ENCODE measurements at regions not wholly inside any gene's neighbourhood (a gene's known extent, or its start where the extent isn't known, plus 50 kb on each side); places are given as distances from the start of the nearest gene placed in this dataset.

GRCh38 chr1:96991261-96991660 is 269.7 kb downstream of the PTBP2 start:
- Mint-ChIP-seq H3K27ac (no peak overlapping the region), H3K4me3 (no peak overlapping the region), H3K27me3 (peaks cover 10% of the 10 kb centered on the region), H3K9me3 (no peaks in the 10 kb centered on the region), H3K36me3 (ENCODE audit: low read depth) (no peaks in the 10 kb centered on the region), H3K4me1 (ENCODE audit: low read depth) (no peaks in the 10 kb centered on the region)
- CTCF ChIA-PET: no interaction called here
- no peak for ATAC-seq
- intact Hi-C loops (cut with micrococcal nuclease): no loop called here
- TF ChIP-seq CTCF (IDR thresholded peaks at IDR 0.05): no peak
- DNase-seq: no peak
- POLR2A ChIA-PET: no interaction called here

- DNase-seq (no peak), ATAC-seq (no peak)
- Mint-ChIP-seq H3K9me3 (no peaks in the 10 kb centered on the region), H3K4me3 (no peak overlapping the region), H3K27me3 (peaks cover 12% of the 10 kb centered on the region), H3K36me3 (ENCODE audit: low read depth) (no peaks in the 10 kb centered on the region), H3K27ac (no peak overlapping the region), H3K4me1 (ENCODE audit: low read depth) (no peaks in the 10 kb centered on the region)
- POLR2A ChIA-PET: no interaction called here
- CTCF ChIA-PET: no interaction called here
- intact Hi-C loops (cut with micrococcal nuclease): no loop called here
- TF ChIP-seq CTCF (IDR thresholded peaks at IDR 0.05): no peak
These were observed 271.3 kb downstream of the PTBP2 start for GRCh38 chr1:96992871-96993270.

- no peaks in the 10 kb centered on the region for H3K36me3 Mint-ChIP-seq (ENCODE audit: low read depth)
- ChIA-PET CTCF (no interaction called here), POLR2A (no interaction called here)
- ATAC-seq (no peak), DNase-seq (no peak)
- no peak overlapping the region for H3K4me3 Mint-ChIP-seq
- no peak for TF ChIP-seq CTCF (IDR thresholded peaks at IDR 0.05)
- intact Hi-C loops (cut with micrococcal nuclease): no loop called here
- peaks cover 10% of the 10 kb centered on the region for H3K27me3 Mint-ChIP-seq
- H3K27ac Mint-ChIP-seq: no peak overlapping the region
- H3K9me3 Mint-ChIP-seq: no peaks in the 10 kb centered on the region
- no peaks in the 10 kb centered on the region for H3K4me1 Mint-ChIP-seq (ENCODE audit: low read depth)
These were observed 273.8 kb downstream of the PTBP2 start for GRCh38 chr1:96995351-96995750.

- Mint-ChIP-seq H3K4me1 (ENCODE audit: low read depth) (no peaks in the 10 kb centered on the region), H3K27me3 (peaks cover 9% of the 10 kb centered on the region), H3K36me3 (ENCODE audit: low read depth) (no peaks in the 10 kb centered on the region), H3K9me3 (no peaks in the 10 kb centered on the region), H3K27ac (no peak overlapping the region), H3K4me3 (no peak overlapping the region)
- ATAC-seq (no peak), DNase-seq (no peak)
- ChIA-PET CTCF (no interaction called here), POLR2A (no interaction called here)
- TF ChIP-seq CTCF (IDR thresholded peaks at IDR 0.05): no peak
- intact Hi-C loops (cut with micrococcal nuclease): no loop called here
These were observed 274.4 kb downstream of the PTBP2 start for GRCh38 chr1:96996001-96996400.

- H3K36me3 Mint-ChIP-seq (ENCODE audit: low read depth): no peaks in the 10 kb centered on the region
- TF ChIP-seq CTCF (IDR thresholded peaks at IDR 0.05): no peak
- H3K27ac Mint-ChIP-seq: no peak overlapping the region
- ATAC-seq (no peak), DNase-seq (no peak)
- H3K27me3 Mint-ChIP-seq: peaks cover 6% of the 10 kb centered on the region
- H3K4me3 Mint-ChIP-seq: no peak overlapping the region
- no peaks in the 10 kb centered on the region for H3K4me1 Mint-ChIP-seq (ENCODE audit: low read depth)
- intact Hi-C loops (cut with micrococcal nuclease): no loop called here
- H3K9me3 Mint-ChIP-seq: no peaks in the 10 kb centered on the region
- ChIA-PET CTCF (no interaction called here), POLR2A (no interaction called here)
These were observed 276.1 kb downstream of the PTBP2 start for GRCh38 chr1:96997717-96998116.

Data from activated CD8-positive, alpha-beta T cell treated with anti-CD3 and anti-CD28 coated beads for 36 hours (primary cell).